ENCODE measurements at regions not wholly inside any gene's neighbourhood (a gene's known extent, or its start where the extent isn't known, plus 50 kb on each side); places are given as distances from the start of the nearest gene placed in this dataset.

GRCh38 chr4:19195696-19196095 is 1056.0 kb upstream of the SLIT2 start:
- no peaks in the 10 kb centered on the region for H3K23me2 ChIP-seq (ENCODE audit: insufficient read length, low read depth, low read length, poor library complexity, severe bottlenecking)
- H4K5ac ChIP-seq (ENCODE audit: insufficient read length, low read depth, low read length), result no peak overlapping the region
- Mint-ChIP-seq H3K4me1 (peaks cover 33 to 38% of the 10 kb centered on the region in 2 experiments), H3K9me3 (peaks cover 0 to 26% of the 10 kb centered on the region in 2 experiments; a peak in 3 of 5 replicates), H3K36me3 (ENCODE audit: insufficient read depth in 1 of 3, low read depth in 3 of 3) (peaks cover 4 to 21% (median 8%) of the 10 kb centered on the region in 3 experiments; a peak in 5 of 7 replicates), H3K4me3 (peak overlapping the region in 1 of 2 experiments; percentile 40; a peak in 3 of 5 replicates), H3K27me3 (ENCODE audit: low read depth) (no peaks in the 10 kb centered on the region), H3K27ac (peak overlapping the region; percentile 81 to 99 (median 85))
- peaks cover 10% of the 10 kb centered on the region; the same call in 1 of the 2 replicates for H3K4me1 ChIP-seq (ENCODE audit: insufficient read depth, low read length)
- no peak overlapping the region for H3K4me2 ChIP-seq (ENCODE audit: insufficient read depth, insufficient read length, low read length)
- no peak overlapping the region for H3K18ac ChIP-seq (ENCODE audit: insufficient read length, low read depth, low read length)
- H3K14ac ChIP-seq (ENCODE audit: insufficient read depth, low read length), result no peak overlapping the region
- H3K27me3 ChIP-seq (ENCODE audit: insufficient read depth, low read length), result no peaks in the 10 kb centered on the region
- H3K79me1 ChIP-seq (ENCODE audit: insufficient read depth, low read depth, low read length, poor library complexity, severe bottlenecking), result no peaks in the 10 kb centered on the region
- no peak overlapping the region for H2BK15ac ChIP-seq (ENCODE audit: low read depth, low read length)
- H2AFZ ChIP-seq (ENCODE audit: low read length), result no peak overlapping the region
- no peak overlapping the region for H3K23ac ChIP-seq (ENCODE audit: insufficient read length, low read depth, low read length)
- no peak overlapping the region for H2BK12ac ChIP-seq (ENCODE audit: insufficient read length, low read depth, low read length)
- no peaks in the 10 kb centered on the region for H4K20me1 ChIP-seq (ENCODE audit: control insufficient read depth, insufficient read depth, insufficient read length)
- no peak overlapping the region for H2BK5ac ChIP-seq (ENCODE audit: insufficient read length, low read length)
- no peak overlapping the region for H2BK120ac ChIP-seq (ENCODE audit: low read depth, low read length, poor library complexity, severe bottlenecking)
- no peak overlapping the region for H4K91ac ChIP-seq (ENCODE audit: insufficient read length, low read depth, low read length)
- H3K9me3 ChIP-seq (ENCODE audit: control insufficient read depth, low read depth, low read length), result no peaks in the 10 kb centered on the region
- H3K27ac ChIP-seq (ENCODE audit: insufficient read length, low read depth, low read length), result peak overlapping the region; percentile 89
- no peak overlapping the region for H3K9ac ChIP-seq (ENCODE audit: extremely low read depth, insufficient read length, low read length)
- H3K79me2 ChIP-seq (ENCODE audit: insufficient read depth, low read length), result no peaks in the 10 kb centered on the region
- no peak overlapping the region for H4K8ac ChIP-seq (replicated peaks; ENCODE audit: insufficient read length, low read depth, low read length)
- TF ChIP-seq CTCF (conservative IDR thresholded peaks at IDR 0.05), result no peak
- no peak overlapping the region for H3T11ph ChIP-seq (ENCODE audit: low read length)
- no peak overlapping the region for H3K56ac ChIP-seq (ENCODE audit: insufficient read length, low read depth, low read length)
- H3K4ac ChIP-seq (ENCODE audit: low read depth, low read length), result no peak overlapping the region
- H2AK5ac ChIP-seq (ENCODE audit: insufficient read length, low read length), result no peak overlapping the region
- WGBS (ENCODE audit: extremely low coverage, insufficient read length, low lambda C conversion rate), result no CpG with 5 or more reads among the region's 2 CpGs
- no peak overlapping the region for H2BK20ac ChIP-seq (ENCODE audit: low read depth, low read length, poor library complexity, severe bottlenecking)
- DNase-seq, result peak; percentile 77
